Neural cell (in vitro differentiated cells): ENCODE measurements at regions not wholly inside any gene's neighbourhood (a gene's known extent, or its start where the extent isn't known, plus 50 kb on each side); places are given as distances from the start of the nearest gene placed in this dataset.

ENCODE experiments used
- CTCF ChIP-seq: fragments of 450-650 bp; IDR thresholded peaks from 2 replicates; pipeline ENCODE4 v1.5.1; 2014; ENCODE audit warnings: antibody characterized with exemption, mild to moderate bottlenecking, moderate library complexity; ENCODE audit not compliant: poor library complexity, severe bottlenecking
- EP300 ChIP-seq: fragments of 450-650 bp; conservative IDR thresholded peaks from 2 replicates; pipeline ENCODE4 v1.6.1; 2014; ENCODE audit warnings: antibody characterized with exemption, mild to moderate bottlenecking, moderate library complexity; ENCODE audit not compliant: poor library complexity, severe bottlenecking
- EZH2 ChIP-seq: fragments of 200-600, 300-800 bp; shearing (Covaris generic), sonication (generic); IDR thresholded peaks from 2 replicates; pipeline ENCODE4 v1.6.1; 2014; ENCODE audit warnings: antibody characterized with exemption, low read length, borderline replicate concordance, mild to moderate bottlenecking; ENCODE audit not compliant: insufficient read depth, poor library complexity, severe bottlenecking
- POLR2AphosphoS5 ChIP-seq: IDR thresholded peaks from 2 replicates; pipeline ENCODE4 v1.6.1; 2012
- RAD21 ChIP-seq: fragments of 450-650 bp; conservative IDR thresholded peaks from 2 replicates; pipeline ENCODE4 v1.6.1; 2014; ENCODE audit warnings: antibody characterized with exemption, mild to moderate bottlenecking, moderate library complexity
- TAF1 ChIP-seq: IDR thresholded peaks from 2 replicates; pipeline ENCODE4 v1.6.1; 2012; ENCODE audit warnings: low read depth

DNA sequence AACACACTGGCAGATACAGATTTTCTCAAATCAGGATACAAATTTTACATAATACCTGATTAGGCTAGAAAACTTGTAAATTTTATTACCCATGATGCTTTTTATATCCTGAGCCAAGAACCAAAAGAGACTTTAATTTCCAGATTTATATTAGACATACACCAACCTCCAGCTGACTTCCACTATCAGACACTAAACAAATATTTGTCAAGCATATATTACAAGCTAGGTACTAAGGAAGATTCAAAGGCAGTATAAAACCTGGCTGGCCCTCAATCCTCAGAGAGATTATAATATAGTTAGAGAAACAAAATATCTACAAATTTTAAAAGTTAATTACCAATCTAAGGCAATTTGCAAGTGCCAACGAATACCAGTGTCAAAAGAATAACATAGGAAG is 357.8 kb upstream of the F9 start:
- no peak for TF ChIP-seq RAD21
- no peak for TF ChIP-seq CTCF
- no peak for TF ChIP-seq TAF1
- TF ChIP-seq EP300: no peak
- no peak for TF ChIP-seq POLR2AphosphoS5
- TF ChIP-seq EZH2: no peak
